SKM-1 (cell line): ENCODE measurements at regions not wholly inside any gene's neighbourhood (a gene's known extent, or its start where the extent isn't known, plus 50 kb on each side); places are given as distances from the start of the nearest gene placed in this dataset.
"Not testable (repeated sequence)": the region's sequence is repeated elsewhere in the genome, so short reads cannot be mapped to it uniquely, and the experiment has no call there.

Experiments
- DNase-seq: peaks from one replicate; lab custom pipeline; 2025; ENCODE audit not compliant: unreplicated experiment; lab: John Stamatoyannopoulos, UW

DNA sequence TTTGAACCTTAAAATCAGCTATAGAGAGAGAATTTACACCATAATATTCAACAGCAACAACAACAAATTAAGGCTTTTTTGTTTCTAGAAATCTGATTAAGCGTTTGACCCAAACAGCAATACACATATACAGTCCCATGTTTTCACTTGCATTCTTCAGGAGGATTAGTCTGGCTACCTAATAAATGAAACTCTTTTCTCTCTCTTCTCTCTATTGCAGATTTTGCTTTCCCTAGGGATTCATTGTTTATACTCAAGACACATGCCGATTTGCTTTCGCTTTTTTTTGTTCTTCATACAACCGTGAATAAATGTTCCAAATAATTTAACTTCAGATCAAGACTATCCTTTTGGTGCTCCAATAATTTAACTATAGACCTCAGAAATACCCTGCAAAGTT lies 162.4 kb upstream of the PTBP2 start:
- DNase-seq, result no peak

DNA sequence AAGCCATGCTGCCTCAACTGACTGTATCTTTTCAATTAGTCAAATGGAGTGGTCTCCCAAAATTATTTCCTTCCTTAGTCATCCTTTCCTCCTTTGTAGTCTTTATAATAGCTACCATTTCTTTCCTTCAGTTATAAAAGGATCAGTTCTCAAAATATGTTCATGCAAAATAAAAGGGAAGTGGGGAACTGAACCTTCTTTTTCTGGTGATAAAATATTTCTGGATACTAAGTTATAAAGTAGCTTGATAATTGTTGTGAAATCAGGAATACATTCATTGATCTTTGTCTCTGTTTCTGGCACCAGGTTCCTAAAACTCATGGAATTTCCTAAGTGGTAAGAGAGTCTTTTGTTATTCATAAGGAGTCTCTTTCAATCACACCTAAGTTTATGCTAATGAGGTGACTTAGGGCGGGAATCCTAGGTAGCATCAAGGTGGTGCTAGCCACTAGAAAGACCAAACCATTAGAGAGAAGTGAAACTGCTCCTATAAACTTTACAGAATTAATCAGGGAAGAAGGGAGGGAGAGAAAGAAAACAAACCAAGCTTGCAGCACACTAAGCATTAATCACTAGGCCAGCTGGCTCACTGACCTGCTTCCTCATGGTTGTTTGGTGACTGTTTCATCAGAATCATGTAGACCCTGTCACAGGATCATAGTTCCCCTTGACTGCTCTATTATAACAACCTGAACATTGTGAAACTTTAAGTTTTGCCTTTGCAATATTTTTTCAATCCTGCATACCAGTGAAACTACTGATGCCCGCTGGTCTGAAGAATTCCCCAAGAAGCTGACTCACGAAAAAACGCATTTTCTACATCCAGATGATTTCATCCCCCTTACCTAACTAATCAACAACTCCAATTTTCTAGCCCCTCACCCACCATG lies 161.6 kb upstream of the PTBP2 start:
- DNase-seq, result peak; percentile 29

DNA sequence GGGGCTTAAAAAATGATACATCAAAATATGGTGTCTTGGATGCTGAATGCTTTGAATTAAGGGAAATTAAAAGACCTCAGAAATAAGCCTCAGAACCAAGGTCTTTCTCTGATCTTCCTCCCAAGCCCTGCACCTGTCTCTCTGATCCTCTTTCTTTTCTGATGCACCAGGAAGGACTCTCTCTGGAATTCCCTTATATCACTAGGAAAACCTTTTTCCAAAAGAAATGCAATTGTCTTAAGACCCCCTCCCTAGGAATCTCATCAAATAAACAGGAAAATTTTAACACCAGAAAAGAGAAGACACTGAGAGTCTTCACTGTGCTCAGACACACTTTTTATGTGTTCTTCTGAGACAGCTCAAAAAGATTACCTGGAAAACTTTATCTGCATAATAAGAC lies 159.5 kb upstream of the PTBP2 start:
- DNase-seq, result no peak

DNA sequence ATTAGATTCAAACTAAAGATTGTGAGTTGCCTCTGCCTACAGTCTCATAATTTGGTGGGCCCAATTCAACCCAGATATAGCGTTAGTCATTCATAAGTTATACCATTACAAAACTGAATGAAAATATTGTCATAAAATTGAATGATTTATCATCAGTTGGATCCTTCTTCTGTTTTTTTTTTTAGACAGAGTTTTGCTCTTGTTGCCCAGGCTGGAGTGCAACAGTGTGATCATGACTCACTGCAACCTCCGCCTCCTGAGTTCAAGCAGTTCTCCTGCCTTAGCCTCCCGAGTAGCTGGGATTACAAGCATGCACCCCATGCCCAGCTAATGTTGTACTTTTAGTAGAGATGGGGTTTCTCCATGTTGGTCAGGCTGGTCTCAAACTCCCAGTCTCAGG lies 157.2 kb upstream of the PTBP2 start:
- DNase-seq, result not testable (repeated sequence)

DNA sequence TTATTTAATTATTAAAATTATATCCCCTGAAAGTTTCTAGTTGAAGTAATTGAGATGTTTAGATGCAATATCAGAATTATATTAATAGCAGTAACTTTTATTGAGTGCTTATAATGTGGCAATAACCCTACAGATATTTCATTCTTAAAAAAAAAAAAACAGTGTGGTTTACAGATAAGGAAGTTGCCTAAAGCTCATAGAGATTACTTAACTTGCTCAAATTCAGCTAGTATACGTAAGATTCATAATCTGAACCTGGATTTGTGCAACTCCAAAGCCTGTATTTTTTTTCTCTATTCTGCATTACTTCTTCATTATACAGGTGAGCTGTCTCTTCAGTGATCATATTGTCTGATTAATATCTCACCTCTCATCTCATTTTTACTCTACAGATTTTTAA lies 156.0 kb upstream of the PTBP2 start:
- DNase-seq, result peak; percentile 36

DNA sequence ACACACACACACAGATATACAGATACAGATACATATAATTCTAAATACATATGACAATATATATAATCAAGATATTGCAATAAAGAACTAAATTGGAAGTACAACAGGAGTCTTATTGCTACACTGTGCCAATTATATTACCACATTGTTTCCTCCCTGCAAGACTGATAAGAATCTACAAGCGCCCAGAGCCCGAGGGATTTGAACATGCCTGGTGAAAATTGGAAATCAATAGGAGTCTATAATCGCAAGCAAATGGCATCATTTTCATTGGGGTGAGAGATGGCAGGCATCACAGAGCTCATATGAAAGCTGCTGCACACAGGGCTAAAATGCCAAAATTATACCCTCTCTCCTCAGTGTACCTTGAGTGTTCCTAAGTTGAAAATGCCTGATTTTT lies 152.9 kb upstream of the PTBP2 start:
- DNase-seq, result no peak

DNA sequence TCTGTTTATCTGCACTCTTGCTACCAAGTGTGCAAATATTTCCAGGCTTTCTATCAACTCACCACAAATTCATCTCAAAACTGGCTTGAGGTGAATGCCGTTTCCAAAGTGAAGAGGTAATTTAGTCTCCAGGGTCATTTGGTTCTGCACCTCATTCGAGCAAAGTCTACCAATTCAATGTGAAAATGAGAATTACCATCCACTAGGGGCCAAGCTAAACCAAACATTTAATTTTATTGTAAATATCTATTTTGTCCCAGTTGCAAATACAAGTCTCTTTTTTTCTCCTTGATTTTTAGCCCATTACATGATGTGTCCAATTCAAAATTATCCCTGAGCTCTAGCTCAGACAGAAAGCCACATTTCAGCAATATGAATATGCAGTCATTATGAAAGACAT lies 152.3 kb upstream of the PTBP2 start:
- no peak for DNase-seq

DNA sequence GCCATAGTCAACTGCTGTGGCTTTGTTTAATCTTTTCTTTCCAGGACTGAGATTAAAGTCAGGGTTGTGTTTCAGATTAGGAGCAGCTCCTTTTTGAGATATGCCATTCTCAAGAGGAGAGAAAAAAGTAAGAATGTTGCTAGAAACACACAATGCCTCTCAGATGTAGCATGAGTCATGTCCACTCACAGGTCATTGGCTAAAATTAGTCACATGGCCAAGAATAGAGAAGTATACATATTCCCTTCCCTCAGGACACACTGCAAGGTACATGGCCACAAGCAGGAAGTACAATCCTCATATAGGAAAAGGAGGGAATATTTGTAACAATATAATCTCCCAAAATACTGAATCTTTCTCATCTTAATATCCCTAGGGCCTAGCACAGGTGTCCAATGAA lies 141.9 kb upstream of the PTBP2 start:
- no peak for DNase-seq

DNA sequence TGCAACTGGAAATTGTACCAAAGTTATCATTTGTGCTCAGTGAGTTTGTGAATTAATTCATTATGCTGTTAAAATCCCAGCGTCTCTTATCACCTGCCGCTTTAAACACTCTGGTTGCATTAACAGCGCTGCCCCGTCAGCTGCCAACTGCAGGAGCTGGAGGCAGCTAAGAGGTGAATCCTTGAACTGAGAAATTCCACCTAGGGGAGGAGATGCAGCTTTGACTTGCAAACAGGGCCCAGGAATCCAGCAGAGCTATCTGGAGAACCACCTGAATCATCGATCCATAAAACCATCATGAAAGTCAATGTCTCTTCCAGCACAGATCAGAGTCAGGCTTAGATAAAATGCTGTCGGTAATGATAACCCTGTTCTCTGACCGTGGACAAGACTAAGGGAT lies 140.7 kb upstream of the PTBP2 start:
- no peak for DNase-seq

DNA sequence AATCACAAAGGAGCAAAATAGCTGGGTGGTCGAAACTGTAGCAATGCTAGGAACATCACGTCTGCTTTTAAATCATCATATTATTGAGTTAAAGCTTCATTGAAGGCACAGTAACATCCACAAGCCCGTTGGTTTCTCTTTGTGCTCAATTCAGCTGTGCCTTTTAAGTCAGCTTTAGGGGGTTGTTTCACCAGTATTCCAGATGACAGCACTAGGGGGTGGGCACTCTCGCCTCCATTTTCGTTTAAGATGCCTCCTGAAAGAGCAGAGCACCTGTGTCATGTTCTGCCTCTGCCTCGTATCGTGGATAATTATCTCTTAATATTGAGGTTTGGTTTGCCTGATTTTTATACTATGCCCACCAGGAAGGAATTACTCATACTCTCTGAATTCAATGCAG lies 139.8 kb upstream of the PTBP2 start:
- no peak for DNase-seq

DNA sequence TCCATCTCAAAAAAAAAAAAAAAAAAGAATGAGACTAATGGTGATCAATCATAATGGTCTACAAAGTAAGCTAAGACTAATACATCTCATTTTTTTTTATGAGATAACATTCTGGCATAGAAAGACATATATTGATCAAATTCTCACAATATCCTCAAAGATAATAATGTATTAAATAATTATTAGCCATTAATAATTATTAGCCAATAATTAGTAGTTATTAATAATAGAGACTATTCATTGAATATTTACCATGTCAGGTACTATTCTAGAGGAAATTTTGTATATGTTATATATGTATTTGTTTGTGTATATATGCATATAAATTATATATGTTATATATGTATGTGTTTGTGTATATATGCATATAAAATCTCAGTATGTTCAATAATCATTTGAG lies 137.7 kb upstream of the PTBP2 start:
- no peak for DNase-seq

DNA sequence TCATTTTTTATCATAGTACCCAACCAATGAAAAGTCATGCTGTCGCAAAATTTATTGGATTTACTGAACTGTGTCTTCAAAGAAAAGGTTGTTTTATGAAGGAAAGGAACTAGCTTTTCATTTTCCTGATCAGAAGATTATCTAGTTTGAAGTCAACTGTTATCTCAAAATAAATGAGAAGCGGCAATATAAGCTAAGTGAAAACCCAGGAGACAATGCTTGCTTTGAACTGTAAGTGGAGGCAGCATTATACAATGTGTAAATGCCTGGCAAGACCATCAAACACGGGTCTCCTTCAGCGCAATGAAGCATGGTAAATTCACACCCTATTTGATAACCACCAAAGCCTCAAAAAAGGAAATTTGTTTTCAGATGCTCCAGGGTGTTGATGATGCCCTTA lies 134.4 kb upstream of the PTBP2 start:
- DNase-seq, result no peak

DNA sequence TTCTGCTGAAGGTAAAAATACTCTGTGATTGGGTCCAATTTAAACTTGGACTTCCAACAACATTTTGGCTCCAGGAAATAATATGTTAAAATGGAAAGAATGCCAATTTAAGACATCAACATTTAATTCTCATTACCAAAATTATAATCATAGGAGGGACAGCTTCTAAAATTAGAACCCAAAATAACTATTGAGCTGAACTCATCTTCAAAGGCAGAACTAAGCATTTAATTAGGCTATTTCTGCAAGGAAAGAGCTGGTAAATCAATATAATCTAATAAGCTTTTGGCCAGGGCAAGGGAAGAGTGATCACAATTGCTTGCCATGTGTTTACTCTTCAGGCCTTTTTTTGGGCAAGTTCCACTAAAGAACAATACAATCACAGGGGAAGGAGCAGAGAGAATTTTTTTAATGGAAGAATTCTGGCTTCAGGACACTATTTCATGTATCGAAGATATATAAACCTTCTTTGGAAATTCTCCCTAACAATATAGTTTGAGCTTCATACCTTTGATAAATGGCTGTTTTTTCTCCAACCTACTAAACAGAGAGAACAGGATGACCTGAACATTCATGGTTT lies 133.1 kb upstream of the PTBP2 start:
- DNase-seq, result no peak

DNA sequence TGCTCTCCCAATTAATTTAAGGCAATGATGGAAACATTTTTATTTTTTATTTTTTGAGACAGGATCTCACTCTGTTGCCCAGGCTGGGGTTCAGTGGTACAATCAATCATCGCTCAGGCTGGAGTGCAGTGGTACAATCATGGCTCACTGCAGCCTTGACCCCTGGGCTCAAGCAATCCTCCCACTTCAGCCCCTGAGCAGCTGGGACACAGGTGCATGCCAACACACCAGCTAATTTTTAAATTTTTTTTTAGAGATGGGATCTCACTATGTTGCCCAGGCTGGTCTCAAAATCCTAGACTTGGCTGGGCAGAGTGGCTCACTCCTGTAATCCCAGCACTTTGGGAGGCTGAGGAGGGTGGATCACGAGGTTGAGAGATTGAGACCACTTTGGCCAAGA lies 126.1 kb upstream of the PTBP2 start:
- not testable (repeated sequence) for DNase-seq

DNA sequence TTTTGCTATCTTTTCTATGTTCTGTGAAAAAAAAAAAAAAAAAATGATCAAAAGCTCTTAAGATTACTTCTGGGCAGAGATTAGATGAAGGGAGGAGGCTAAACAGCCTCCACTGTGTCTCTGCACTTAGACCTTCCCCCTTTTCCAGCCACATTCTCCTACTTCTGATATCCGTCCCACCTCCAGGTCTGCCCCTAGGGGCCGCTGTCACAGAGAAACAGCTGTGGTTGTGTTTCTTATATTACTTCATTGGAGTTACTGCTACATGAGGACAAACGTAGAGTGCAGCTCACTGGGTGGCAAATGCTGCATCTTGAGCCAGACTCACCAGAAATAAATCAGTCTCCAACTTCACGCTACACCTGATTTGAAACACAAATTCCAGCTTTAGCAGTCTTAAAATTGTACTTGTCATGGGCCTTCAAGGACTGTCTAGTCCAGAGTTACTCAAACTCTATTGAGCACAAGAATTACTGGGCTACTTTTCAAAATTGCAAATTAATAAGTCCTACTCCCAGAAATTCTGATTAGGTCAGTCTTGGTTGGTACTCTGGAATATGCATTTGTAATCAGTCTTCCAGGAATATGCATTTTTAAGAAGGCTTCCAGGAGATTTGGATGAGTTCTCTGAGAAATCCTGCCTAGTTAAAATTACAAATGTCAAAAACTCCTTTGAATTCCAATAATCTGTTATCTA lies 125.2 kb upstream of the PTBP2 start:
- peak; percentile 23 for DNase-seq

DNA sequence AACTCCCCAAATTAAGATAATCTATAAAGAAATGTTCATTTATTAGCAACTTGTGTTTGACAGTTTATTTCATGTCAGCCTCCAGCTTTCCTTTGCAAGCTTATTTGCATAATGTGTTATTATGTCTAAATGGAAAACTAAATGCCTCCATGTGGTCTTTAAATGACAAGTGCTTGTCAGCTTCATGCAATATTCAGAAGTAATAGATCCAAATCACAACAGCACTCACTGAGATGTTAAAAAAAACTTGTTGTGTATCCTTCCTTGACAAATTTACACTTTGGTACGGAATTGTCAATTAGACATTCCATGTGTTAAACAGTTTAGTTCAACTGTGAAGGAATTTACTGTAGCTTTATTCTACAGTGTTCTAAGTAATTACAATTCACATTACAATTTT lies 124.4 kb upstream of the PTBP2 start:
- DNase-seq, result no peak

DNA sequence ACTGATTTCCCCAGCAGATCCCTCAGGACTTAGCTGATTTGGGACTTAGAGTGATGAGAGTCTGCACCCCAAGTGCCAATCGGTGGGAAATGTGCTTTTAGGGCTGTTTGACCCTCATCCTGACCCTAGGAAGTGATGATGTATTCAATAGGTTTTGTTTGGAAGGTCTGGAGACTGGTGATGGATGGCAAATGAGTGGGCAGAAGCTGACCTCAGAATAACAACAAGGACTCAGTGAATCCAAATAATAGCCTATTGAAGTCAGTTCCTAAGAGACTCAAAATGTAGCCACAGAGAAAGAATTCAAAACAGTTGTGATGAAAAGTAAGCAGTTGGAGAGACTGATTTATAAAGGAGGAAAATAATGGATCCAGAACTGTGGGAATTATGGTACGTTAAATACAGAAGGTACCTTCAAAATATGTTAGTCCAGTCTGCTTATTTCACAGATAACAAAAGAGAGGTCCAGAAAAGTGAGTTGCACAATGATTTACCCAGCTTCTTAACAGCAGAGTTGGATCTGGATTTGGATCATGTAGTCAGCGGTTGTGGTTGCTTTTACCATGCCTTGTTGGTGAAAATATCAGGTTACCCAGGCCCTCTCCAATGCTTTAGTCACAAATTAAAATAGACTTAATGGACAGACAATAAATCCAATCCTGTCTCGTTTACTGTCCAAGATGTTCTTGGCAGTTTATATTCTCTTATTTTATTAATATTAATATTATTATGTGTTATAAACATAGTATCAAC lies 123.0 kb upstream of the PTBP2 start:
- no peak for DNase-seq

DNA sequence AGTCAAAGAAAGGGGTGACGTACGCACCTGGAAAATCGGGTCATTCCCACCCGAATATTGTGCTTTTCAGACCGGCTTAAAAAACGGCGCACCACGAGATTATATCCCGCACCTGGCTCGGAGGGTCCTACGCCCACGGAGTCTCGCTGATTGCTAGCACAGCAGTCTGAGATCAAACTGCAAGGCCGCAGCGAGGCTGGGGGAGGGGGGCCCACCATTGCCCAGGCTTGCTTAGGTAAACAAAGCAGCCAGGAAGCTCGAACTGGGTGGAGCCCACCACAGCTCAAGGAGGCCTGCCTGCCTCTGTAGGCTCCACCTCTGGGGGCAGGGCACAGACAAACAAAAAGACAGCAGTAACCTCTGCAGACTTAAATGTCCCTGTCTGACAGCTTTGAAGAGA lies 117.0 kb upstream of the PTBP2 start:
- DNase-seq, result not testable (repeated sequence)

DNA sequence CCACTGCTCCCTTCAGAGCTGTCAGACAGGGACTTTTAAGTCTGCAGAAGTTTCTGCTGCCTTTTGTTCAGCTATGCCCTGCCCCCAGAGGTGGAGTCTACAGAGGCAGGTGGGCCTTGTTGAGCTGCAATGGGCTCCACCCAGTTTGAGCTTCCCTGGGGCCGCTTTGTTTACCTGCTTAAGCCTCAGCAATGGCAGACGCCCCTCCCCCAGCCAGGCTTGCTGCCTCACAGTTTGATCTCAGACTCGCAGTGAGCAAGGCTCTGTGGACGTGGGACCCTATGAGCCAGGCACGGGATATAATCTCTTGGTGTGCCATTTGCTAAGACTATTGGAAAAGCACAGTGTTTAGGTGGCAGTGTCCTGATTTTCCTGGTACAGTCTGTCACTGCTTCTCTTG lies 104.2 kb upstream of the PTBP2 start:
- DNase-seq, result not testable (repeated sequence)

DNA sequence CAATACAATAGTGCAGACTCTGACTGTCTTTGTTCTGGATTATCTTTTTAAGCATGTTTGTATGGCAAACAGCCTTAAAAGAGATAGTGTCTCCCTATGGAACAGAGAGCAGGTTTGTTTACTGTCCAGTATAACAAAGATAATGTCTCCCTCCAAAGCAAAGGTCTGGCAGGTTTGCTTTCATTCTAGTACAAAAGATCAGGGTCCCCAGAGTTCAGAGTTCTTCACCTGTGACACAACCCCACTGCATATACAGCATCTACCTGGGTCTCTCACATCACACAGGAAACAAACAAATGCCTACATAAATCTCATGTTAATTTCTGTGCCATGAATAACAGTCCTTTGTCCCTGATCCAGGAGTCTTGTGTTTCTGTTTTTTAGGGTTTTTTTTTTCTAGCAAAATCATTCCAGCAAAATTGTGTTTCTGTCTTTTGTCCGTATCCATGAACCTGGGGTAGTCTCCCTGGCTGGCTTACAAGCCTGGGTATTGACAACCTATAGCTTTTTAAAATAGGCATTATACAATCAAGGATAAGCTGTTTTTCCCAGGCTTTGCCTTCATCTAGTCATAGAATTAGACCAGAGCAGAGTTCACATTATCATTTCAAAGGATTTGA lies 89.4 kb upstream of the PTBP2 start:
- DNase-seq, result no peak

DNA sequence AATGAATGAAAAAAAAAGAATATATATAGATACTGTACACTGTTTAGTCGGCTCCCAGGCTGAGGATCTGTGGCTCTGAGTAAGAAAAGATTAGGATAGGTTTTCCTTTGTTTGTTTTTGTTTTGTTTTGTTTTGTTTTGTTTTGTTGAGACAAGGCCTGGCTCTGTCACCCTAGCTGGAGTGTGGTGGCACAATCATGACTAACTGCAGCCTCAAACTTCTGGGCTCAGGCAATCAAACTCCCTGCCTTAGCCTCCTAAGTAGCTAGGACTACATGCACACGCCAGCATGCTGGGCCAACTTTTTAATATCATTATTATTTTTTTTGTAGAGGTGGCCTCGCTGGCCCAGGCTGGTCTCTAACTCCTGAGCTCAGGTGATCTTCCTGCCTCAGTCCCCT lies 87.9 kb upstream of the PTBP2 start:
- no peak for DNase-seq
